GM23248 (cell line): ENCODE measurements at regions not wholly inside any gene's neighbourhood (a gene's known extent, or its start where the extent isn't known, plus 50 kb on each side); places are given as distances from the start of the nearest gene placed in this dataset.
A peak's percentile ranks its signal among the peaks of the same experiment; 100 is the strongest.
"Not testable (repeated sequence)": the region's sequence is repeated elsewhere in the genome, so short reads cannot be mapped to it uniquely, and the experiment has no call there.

ENCODE experiments used
- DNase-seq: peaks from one replicate; pipeline ENCODE4 v3.0.0-alpha.2; 2015
- H2AFZ ChIP-seq: fragments of 200-600 bp; sonication (generic); 2 replicates; pipeline ENCODE4 v1.6.1; 2016; ENCODE audit warnings: antibody characterized with exemption
- H3F3A ChIP-seq: fragments of 200-600 bp; sonication (generic); 2 replicates; pipeline ENCODE4 v1.6.1; 2016; ENCODE audit warnings: mild to moderate bottlenecking, antibody characterized with exemption, mixed run types; ENCODE audit not compliant: insufficient read depth
- H3K27ac ChIP-seq: fragments of 200-600 bp; sonication (generic); 2 replicates; pipeline ENCODE4 v1.5.1; 2016; ENCODE audit warnings: mild to moderate bottlenecking
- H3K27me3 ChIP-seq: fragments of 200-600 bp; sonication (generic); replicated peaks from 2 replicates; pipeline ENCODE4 v1.6.1; 2016; ENCODE audit warnings: mild to moderate bottlenecking; ENCODE audit not compliant: insufficient read depth
- H3K36me3 ChIP-seq: fragments of 200-600 bp; sonication (generic); 2 replicates; pipeline ENCODE4 v1.6.1; 2016; ENCODE audit warnings: low read depth, mild to moderate bottlenecking
- H3K4me1 ChIP-seq: fragments of 200-600 bp; sonication (generic); 2 replicates; pipeline ENCODE4 v1.6.1; 2016; ENCODE audit warnings: mild to moderate bottlenecking; ENCODE audit not compliant: insufficient read depth
- H3K4me2 ChIP-seq: fragments of 200-600 bp; sonication (generic); one replicate; pipeline ENCODE4 v1.6.1; 2016; ENCODE audit warnings: mild to moderate bottlenecking; ENCODE audit not compliant: unreplicated experiment
- H3K4me3 ChIP-seq: fragments of 200-600 bp; sonication (generic); 2 replicates; pipeline ENCODE4 v1.5.1; 2016; ENCODE audit warnings: mild to moderate bottlenecking
- H3K79me2 ChIP-seq: fragments of 200-600 bp; sonication (generic); 2 replicates; pipeline ENCODE4 v1.6.1; 2016; ENCODE audit warnings: mild to moderate bottlenecking; ENCODE audit not compliant: insufficient read depth
- H3K9ac ChIP-seq: fragments of 200-600 bp; sonication (generic); 2 replicates; pipeline ENCODE4 v1.6.1; 2016; ENCODE audit warnings: mild to moderate bottlenecking
- H3K9me2 ChIP-seq: fragments of 200-600 bp; sonication (generic); 2 replicates; pipeline ENCODE4 v1.6.1; 2016; ENCODE audit warnings: mixed run types, mild to moderate bottlenecking, moderate library complexity; ENCODE audit not compliant: insufficient read depth
- H3K9me3 ChIP-seq: fragments of 200-600 bp; sonication (generic); one replicate; pipeline ENCODE4 v1.6.1; 2017; ENCODE audit warnings: low read depth
- H4K20me1 ChIP-seq: fragments of 200-600 bp; sonication (generic); 2 replicates; pipeline ENCODE4 v1.6.0; 2016; ENCODE audit not compliant: insufficient read depth
- EZH2 ChIP-seq: fragments of 200-600 bp; sonication (generic); IDR thresholded peaks from 2 replicates; pipeline ENCODE4 v1.6.1; 2018; ENCODE audit warnings: antibody characterized with exemption, mild to moderate bottlenecking; ENCODE audit not compliant: insufficient read depth, poor library complexity, severe bottlenecking
- EZH2phosphoT487 ChIP-seq: fragments of 200-600 bp; sonication (generic); IDR thresholded peaks from 2 replicates; pipeline ENCODE4 v1.6.1; 2018; ENCODE audit warnings: antibody characterized with exemption, moderate library complexity, mild to moderate bottlenecking, low read depth; ENCODE audit not compliant: insufficient read depth
- WGBS, 2 experiments: methylation state at CpG; one replicate each; pipeline ENCODE4 v1.1.6; 2015 to 2017; ENCODE audit warnings: low lambda C conversion rate in 2 of 2, low coverage in 1 of 2; ENCODE audit errors: missing lambda C conversion rate in 2 of 2; 5-methylcytosine and 5-hydroxymethylcytosine counted together
- in situ Hi-C: fragments of 300-500 bp; cut with MboI; formaldehyde crosslinking; loops from 2 replicates; pipeline ENCODE4 v1.15.0; 2020

DNA sequence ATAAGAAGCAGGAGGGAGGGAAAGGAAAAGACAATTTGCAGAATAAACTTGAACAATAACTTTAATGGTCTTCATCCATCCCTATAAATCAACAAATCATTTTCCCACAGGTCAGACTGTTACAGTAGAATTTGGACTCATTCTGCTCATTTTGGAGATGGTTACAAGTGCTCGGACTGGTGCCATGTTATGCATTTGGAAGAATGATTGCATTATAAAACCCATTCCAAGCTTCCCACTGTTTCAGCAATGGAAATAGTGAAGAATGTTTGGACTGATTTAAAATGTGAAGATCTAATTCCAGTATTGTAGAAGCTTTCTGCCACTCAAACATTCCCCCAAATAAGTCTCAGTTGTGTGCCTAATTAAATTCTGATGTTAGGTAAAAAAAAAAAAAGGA is 99.7 kb upstream of the ZEB1 start:
- no peak for TF ChIP-seq EZH2
- no peak for TF ChIP-seq EZH2phosphoT487
- Histone ChIP-seq H4K20me1 (no peaks in the 10 kb centered on the region), H3K9ac (no peak overlapping the region), H3K4me1 (no peaks in the 10 kb centered on the region), H3F3A (no peaks in the 10 kb centered on the region), H3K27me3 (no peaks in the 10 kb centered on the region), H2AFZ (no peak overlapping the region), H3K36me3 (no peaks in the 10 kb centered on the region), H3K9me3 (no peaks in the 10 kb centered on the region), H3K27ac (no peak overlapping the region), H3K4me3 (no peak overlapping the region), H3K4me2 (no peak overlapping the region), H3K79me2 (no peaks in the 10 kb centered on the region), H3K9me2 (no peaks in the 10 kb centered on the region)
- 84 to 87% methylated on average over 1 of the region's 1 CpG for WGBS, 2 experiments
- in situ Hi-C loops: no loop called here
- DNase-seq: no peak

DNA sequence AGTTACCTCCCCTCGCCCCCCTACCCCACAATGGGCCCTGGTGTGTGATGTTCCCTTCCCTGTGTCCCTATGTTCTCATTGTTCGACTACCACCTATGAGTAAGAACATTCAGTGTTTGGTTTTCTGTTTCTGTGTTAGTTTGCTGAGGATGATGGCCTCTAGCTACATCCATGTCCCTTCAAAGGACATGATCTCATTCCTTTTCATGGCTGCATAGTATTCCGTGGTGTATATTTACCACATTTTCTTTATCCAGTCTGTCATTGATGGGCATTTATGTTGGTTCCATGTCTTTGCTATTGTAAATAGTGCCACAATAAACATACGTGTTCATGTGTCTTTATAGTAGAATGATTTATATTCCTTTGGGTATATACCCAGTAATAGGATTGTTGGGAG is 90.2 kb upstream of the ZEB1 start:
- H3K4me1 ChIP-seq, H4K20me1 ChIP-seq, H3K79me2 ChIP-seq, H2AFZ ChIP-seq, H3K9me3 ChIP-seq, in situ Hi-C loops, H3K36me3 ChIP-seq, H3K4me3 ChIP-seq, H3K27me3 ChIP-seq, H3K9me2 ChIP-seq, H3K27ac ChIP-seq, DNase-seq, H3K4me2 ChIP-seq, H3K9ac ChIP-seq, H3F3A ChIP-seq: not testable (repeated sequence)
- 83 to 92% methylated on average over 4 of the region's 4 CpGs for WGBS, 2 experiments

DNA sequence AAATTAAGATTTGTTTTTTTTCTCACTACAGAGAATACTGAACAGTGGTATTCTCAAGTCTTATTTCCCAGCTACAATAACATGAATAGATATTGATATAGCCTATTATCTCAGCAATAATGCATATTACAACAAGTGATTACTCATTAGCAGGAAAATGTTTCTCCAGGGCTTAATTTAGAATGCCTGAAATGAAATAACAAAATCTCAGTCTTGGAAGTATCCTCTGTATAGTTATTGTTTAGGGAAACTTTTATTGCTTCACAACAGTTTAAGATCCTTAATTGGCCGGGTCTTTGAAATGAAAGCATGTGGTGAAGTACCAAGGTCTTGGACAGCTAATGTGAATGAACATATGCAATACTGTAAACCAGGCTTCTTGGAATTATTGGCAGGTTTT is 79.1 kb upstream of the ZEB1 start:
- H3K27ac ChIP-seq: no peak overlapping the region
- no peak overlapping the region for H3K4me2 ChIP-seq
- H3K36me3 ChIP-seq: no peaks in the 10 kb centered on the region
- no peaks in the 10 kb centered on the region for H3K9me2 ChIP-seq
- in situ Hi-C loops: no loop called here
- H2AFZ ChIP-seq: no peak overlapping the region
- H3F3A ChIP-seq: peaks cover 18% of the 10 kb centered on the region
- TF ChIP-seq EZH2 (no peak), EZH2phosphoT487 (no peak)
- no peaks in the 10 kb centered on the region for H3K9me3 ChIP-seq
- H3K27me3 ChIP-seq: no peaks in the 10 kb centered on the region
- WGBS, 2 experiments: 33 to 38% methylated on average over 1 of the region's 1 CpG
- no peak overlapping the region for H3K4me3 ChIP-seq
- DNase-seq: no peak
- H3K9ac ChIP-seq: no peak overlapping the region
- H3K79me2 ChIP-seq: no peaks in the 10 kb centered on the region
- H4K20me1 ChIP-seq: no peaks in the 10 kb centered on the region
- H3K4me1 ChIP-seq: peaks cover 26% of the 10 kb centered on the region

DNA sequence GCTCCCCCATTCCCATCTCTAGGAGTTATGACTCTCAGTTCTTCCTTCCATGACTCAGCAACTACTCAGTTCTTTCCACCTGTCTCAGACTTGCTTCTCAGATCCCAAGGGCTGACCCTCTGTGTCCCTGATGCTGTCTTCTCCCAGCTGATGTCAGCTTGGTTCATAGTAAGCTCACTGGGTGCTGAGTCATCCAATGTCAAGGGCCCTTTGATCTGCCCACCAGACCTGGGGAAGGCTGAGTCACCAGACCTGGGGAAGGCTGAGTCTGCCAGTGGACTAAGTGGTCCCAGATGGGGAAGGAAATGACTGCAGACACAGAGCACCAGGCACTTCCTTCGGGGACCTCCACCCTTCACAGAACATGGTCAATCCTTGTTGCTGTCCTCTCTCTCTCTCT is 76.1 kb upstream of the ZEB1 start:
- Histone ChIP-seq H3K27me3 (no peaks in the 10 kb centered on the region), H3K36me3 (no peaks in the 10 kb centered on the region), H3K27ac (peak overlapping the region; percentile 45; the same call in 1 of the 2 replicates), H3K4me3 (no peak overlapping the region), H2AFZ (no peak overlapping the region), H4K20me1 (no peaks in the 10 kb centered on the region), H3K9ac (no peak overlapping the region), H3K9me2 (no peaks in the 10 kb centered on the region), H3K4me2 (peak overlapping the region; percentile 23), H3K79me2 (no peaks in the 10 kb centered on the region), H3K9me3 (no peaks in the 10 kb centered on the region), H3K4me1 (peaks cover 26% of the 10 kb centered on the region), H3F3A (peaks cover 18% of the 10 kb centered on the region)
- DNase-seq: peak; percentile 98
- no peak for TF ChIP-seq EZH2
- no peak for TF ChIP-seq EZH2phosphoT487
- WGBS, 2 experiments: 0% methylated on average over 1 of the region's 1 CpG
- in situ Hi-C loops: no loop called here

DNA sequence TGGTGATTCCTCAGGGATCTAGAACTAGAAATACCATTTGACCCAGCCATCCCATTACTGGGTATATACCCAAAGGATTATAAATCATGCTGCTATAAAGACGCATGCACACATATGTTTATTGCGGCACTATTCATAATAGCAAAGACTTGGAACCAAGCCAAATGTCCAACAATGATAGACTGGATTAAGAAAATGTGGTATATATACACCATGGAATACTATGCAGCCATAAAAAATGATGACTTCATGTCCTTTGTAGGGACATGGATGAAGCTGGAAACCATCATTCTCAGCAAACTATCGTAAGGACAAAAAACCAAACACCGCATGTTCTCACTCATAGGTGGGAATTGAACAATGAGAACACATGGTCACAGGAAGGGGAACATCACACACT is 67.9 kb upstream of the ZEB1 start:
- H4K20me1 ChIP-seq: not testable (repeated sequence)

More for the DNA sequence above, 67.9 kb upstream of the ZEB1 start:
- H3K9me2 ChIP-seq, H3K27ac ChIP-seq, DNase-seq, H3K27me3 ChIP-seq, H3K4me1 ChIP-seq, H3K4me3 ChIP-seq, H3K9me3 ChIP-seq, H3K4me2 ChIP-seq, H2AFZ ChIP-seq, H3K9ac ChIP-seq, H3K36me3 ChIP-seq, H3K79me2 ChIP-seq, H3F3A ChIP-seq, in situ Hi-C loops: not testable (repeated sequence)
- whole genome bisulfite sequencing, 2 experiments: 80 to 86% methylated on average over 4 of the region's 4 CpGs
